Common myeloid progenitor, CD34-positive (primary cell): ENCODE measurements at regions not wholly inside any gene's neighbourhood (a gene's known extent, or its start where the extent isn't known, plus 50 kb on each side); places are given as distances from the start of the nearest gene placed in this dataset.
A peak's percentile ranks its signal among the peaks of the same experiment; 100 is the strongest.
"Not testable (repeated sequence)": the region's sequence is repeated elsewhere in the genome, so short reads cannot be mapped to it uniquely, and the experiment has no call there.

ENCODE experiments used
- CTCF ChIA-PET: fragments of 350-600 bp; sonication (Branson Sonifier 250); formaldehyde crosslinking; loops from one replicate; lab custom pipeline; 2021; ENCODE audit warnings: antibody characterized with exemption; lab: Charles Lee
- POLR2A ChIA-PET: fragments of 350-600 bp; sonication (Branson Sonifier 250); formaldehyde crosslinking; loops from one replicate; lab custom pipeline; 2021; ENCODE audit warnings: antibody characterized with exemption; lab: Charles Lee
- DNase-seq, 3 donors: peaks; one replicate each; pipeline versions ENCODE4 v3.0.0 to v3.0.0-alpha.2; 2013
- H3K27ac ChIP-seq, 2 experiments: 1 replicate in 1 of 2; 2 replicates in 1 of 2; pipeline ENCODE4 v1.7.0; 2013; ENCODE audit warnings: inconsistent platforms in 2 of 2, low read length in 2 of 2, mild to moderate bottlenecking in 2 of 2, low read depth in 1 of 2, moderate library complexity in 1 of 2; ENCODE audit not compliant: severe bottlenecking in 2 of 2, insufficient read depth in 1 of 2, poor library complexity in 1 of 2
- H3K27me3 ChIP-seq, 5 experiments: replicated peaks in 2 of 5; 1 replicate in 3 of 5; 2 replicates in 2 of 5; pipeline versions ENCODE4 v1.6.1 to v1.7.0; 2013; ENCODE audit warnings: low read length in 4 of 5, mild to moderate bottlenecking in 2 of 5, moderate library complexity in 2 of 5, inconsistent platforms in 1 of 5; ENCODE audit not compliant: insufficient read depth in 5 of 5, control insufficient read depth in 4 of 5
- H3K36me3 ChIP-seq, 4 experiments: 1 replicate in 2 of 4; 2 replicates in 2 of 4; pipeline versions ENCODE4 v1.6.1 to v1.7.0; 2013; ENCODE audit warnings: low read length in 3 of 4, control low read depth in 1 of 4, mild to moderate bottlenecking in 1 of 4; ENCODE audit not compliant: control insufficient read depth in 4 of 4, insufficient read depth in 4 of 4
- H3K4me1 ChIP-seq, 4 experiments: 1 replicate in 3 of 4; 2 replicates in 1 of 4; pipeline versions ENCODE4 v1.6.1 to v1.7.1; 2013; ENCODE audit warnings: low read length in 3 of 4, mild to moderate bottlenecking in 3 of 4, control low read depth in 1 of 4, inconsistent platforms in 1 of 4, moderate library complexity in 1 of 4; ENCODE audit not compliant: control insufficient read depth in 4 of 4, insufficient read depth in 4 of 4; ENCODE audit errors: control extremely low read depth in 1 of 4
- H3K4me3 ChIP-seq, 7 experiments: 1 replicate in 4 of 7; 2 replicates in 3 of 7; pipeline versions ENCODE4 v1.5.1 to v1.7.0; 2013; ENCODE audit warnings: mild to moderate bottlenecking in 7 of 7, low read length in 6 of 7, moderate library complexity in 6 of 7, inconsistent platforms in 2 of 7, low read depth in 2 of 7, control low read depth in 1 of 7; ENCODE audit not compliant: insufficient read depth in 4 of 7, control insufficient read depth in 1 of 7; ENCODE audit errors: extremely low read depth in 1 of 7
- H3K9me3 ChIP-seq, 5 experiments: 1 replicate in 4 of 5; 2 replicates in 1 of 5; pipeline versions ENCODE4 v1.6.1 to v1.7.1; 2013; ENCODE audit warnings: low read length in 4 of 5, mild to moderate bottlenecking in 2 of 5, inconsistent platforms in 1 of 5, low read depth in 1 of 5, moderate library complexity in 1 of 5; ENCODE audit not compliant: control insufficient read depth in 4 of 5, insufficient read depth in 2 of 5; ENCODE audit errors: control extremely low read depth in 1 of 5
- WGBS: methylation state at CpG from one replicate; pipeline ENCODE4 v1.1.5; 2013; ENCODE audit not compliant: insufficient coverage; 5-methylcytosine and 5-hydroxymethylcytosine counted together

- 80% methylated on average over 1 of the region's 2 CpGs for WGBS
Observed at GRCh38 chr3:178131801-178132200, 404.4 kb upstream of the KCNMB2 start.

DNA sequence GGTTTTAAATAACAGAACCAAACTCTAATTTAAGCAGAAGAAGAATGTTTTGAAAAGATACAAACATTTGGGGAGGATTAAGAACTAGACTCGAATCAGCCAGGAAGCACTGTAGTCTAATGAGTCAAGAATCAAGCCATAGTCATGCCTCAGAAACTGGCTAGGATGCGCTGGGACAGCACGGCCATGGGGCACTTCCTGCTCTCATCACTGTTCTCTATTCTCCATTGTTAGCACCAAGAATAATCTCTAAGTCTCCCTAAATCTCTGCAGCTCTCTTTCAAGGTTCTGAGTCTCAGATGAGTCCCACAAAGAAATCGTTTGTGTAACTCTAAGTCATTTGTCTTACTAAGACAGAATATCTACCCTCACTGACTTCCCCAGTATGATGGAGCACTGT is 399.0 kb upstream of the KCNMB2 start:
- ChIA-PET POLR2A (no interaction called here), CTCF (interaction anchor here (0.6 kb wide), 1 partner anchor 1158 kb away, joined by 3 read pairs; no protein-coding TSS in a partner anchor)
- H3K4me3 ChIP-seq, result no peak overlapping the region
- H3K4me1 ChIP-seq, result no peaks in the 10 kb centered on the region
- no peaks in the 10 kb centered on the region for H3K36me3 ChIP-seq
- no peaks in the 10 kb centered on the region for H3K9me3 ChIP-seq
- 94% methylated on average over 4 of the region's 4 CpGs for WGBS
- H3K27me3 ChIP-seq, result no peaks in the 10 kb centered on the region
- no peak overlapping the region for H3K27ac ChIP-seq
- DNase-seq, result no peak

More at GRCh38 chr3:178131801-178132200, 404.4 kb upstream of the KCNMB2 start:
- peaks cover 0 to 3% (median 0%) of the 10 kb centered on the region in 5 experiments for H3K9me3 ChIP-seq
- H3K4me1 ChIP-seq, result no peaks in the 10 kb centered on the region
- no peak for DNase-seq
- no peaks in the 10 kb centered on the region for H3K27me3 ChIP-seq
- H3K27ac ChIP-seq, result no peak overlapping the region
- ChIA-PET CTCF (interaction anchor here (0.8 kb wide), 1 partner anchor 28 kb away, joined by 3 read pairs; no protein-coding TSS in a partner anchor), POLR2A (no interaction called here)
- H3K4me3 ChIP-seq, result no peak overlapping the region
- H3K36me3 ChIP-seq, result no peaks in the 10 kb centered on the region

DNA sequence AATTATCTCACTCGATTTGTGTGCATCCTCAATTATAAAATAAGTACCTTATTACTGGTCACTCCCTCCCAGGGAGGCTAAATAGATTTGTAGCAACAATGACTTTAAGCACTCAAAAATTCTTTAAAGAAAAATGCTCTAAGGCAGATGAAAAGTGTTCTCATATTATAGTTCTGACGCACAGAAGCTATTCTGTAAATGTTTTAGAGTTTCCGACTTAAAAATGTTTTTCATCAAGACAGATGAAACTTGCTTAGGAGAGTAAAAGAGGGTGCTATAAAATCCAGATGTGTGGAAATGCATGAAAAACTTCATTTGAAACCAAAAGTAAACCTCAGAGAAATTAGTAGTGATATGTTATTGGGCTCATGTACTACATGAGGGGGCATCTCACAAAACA is 398.4 kb upstream of the KCNMB2 start:
- H3K4me3 ChIP-seq, result no peak overlapping the region
- H3K36me3 ChIP-seq, result no peaks in the 10 kb centered on the region
- no peaks in the 10 kb centered on the region for H3K9me3 ChIP-seq
- DNase-seq, result no peak
- no peaks in the 10 kb centered on the region for H3K4me1 ChIP-seq
- WGBS, result 92% methylated on average over 2 of the region's 3 CpGs
- no peaks in the 10 kb centered on the region for H3K27me3 ChIP-seq
- no peak overlapping the region for H3K27ac ChIP-seq
- POLR2A ChIA-PET, result no interaction called here
- CTCF ChIA-PET, result no interaction called here

- POLR2A ChIA-PET, result no interaction called here
- H3K27ac ChIP-seq, result no peak overlapping the region
- CTCF ChIA-PET, result interaction anchor here (1.3 kb wide), 1 partner anchor 54 kb away, joined by 4 read pairs; no protein-coding TSS in a partner anchor
- H3K4me1 ChIP-seq, result no peaks in the 10 kb centered on the region
- H3K36me3 ChIP-seq, result no peaks in the 10 kb centered on the region
- H3K27me3 ChIP-seq, result no peaks in the 10 kb centered on the region
- DNase-seq, result no peak
- no peak overlapping the region for H3K4me3 ChIP-seq
- no peaks in the 10 kb centered on the region for H3K9me3 ChIP-seq
Observed at GRCh38 chr3:178139116-178139515, 397.1 kb upstream of the KCNMB2 start.

GRCh38 chr3:178140531-178141304 is 395.5 kb upstream of the KCNMB2 start:
- no peaks in the 10 kb centered on the region for H3K4me1 ChIP-seq
- no peak overlapping the region for H3K4me3 ChIP-seq
- no peaks in the 10 kb centered on the region for H3K27me3 ChIP-seq
- no peaks in the 10 kb centered on the region for H3K9me3 ChIP-seq
- ChIA-PET POLR2A (no interaction called here), CTCF (no interaction called here)
- WGBS, result no CpG with 5 or more reads among the region's 4 CpGs
- H3K36me3 ChIP-seq, result no peaks in the 10 kb centered on the region
- H3K27ac ChIP-seq, result no peak overlapping the region
- DNase-seq, result no peak

DNA sequence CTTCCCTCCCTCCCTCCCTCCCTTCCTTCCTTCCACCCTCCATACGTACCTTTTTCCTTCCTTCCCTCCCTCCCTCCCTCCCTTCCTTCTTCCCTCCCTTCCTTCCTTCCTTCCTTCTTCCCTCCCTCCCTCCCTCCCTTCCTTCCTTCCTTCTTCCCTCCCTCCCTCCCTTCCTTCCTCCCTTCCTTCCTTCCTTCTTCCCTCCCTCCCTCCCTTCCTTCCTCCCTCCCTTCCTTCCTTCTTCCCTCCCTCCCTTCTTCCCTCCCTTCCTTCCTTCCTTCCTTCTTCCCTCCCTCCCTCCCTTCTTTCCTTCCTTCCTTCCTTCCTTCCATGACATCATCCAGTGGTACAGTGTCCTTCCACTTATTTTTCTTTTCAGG is 394.9 kb upstream of the KCNMB2 start:
- H3K27me3 ChIP-seq, H3K36me3 ChIP-seq, DNase-seq, H3K4me3 ChIP-seq, CTCF ChIA-PET, H3K27ac ChIP-seq, H3K4me1 ChIP-seq, H3K9me3 ChIP-seq, POLR2A ChIA-PET: not testable (repeated sequence)
- WGBS, result no CpG with 5 or more reads among the region's 1 CpG

DNA sequence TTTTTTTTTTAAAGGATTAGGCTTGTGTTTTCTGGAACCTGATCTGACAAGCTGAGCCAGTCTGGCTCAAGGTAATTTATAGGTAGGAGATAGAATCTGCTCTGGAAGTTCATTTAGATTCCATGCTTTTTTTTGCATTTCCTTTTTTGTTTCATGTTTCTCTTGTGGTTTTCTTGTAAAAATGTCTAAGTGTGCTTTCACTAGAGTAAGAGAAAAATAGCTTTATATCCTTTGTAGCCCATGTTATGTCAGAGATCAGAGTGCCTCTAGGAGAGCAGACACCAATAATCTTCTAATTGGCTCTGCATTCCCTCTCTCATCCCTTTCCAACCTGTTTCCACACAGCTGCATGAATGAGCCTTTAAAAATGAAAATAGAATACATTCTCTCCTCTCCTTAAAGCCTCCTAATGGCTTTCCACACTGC is 389.8 kb upstream of the KCNMB2 start:
- no peaks in the 10 kb centered on the region for H3K27me3 ChIP-seq
- CTCF ChIA-PET, result no interaction called here
- H3K27ac ChIP-seq, result no peak overlapping the region

More for the DNA sequence above, 389.8 kb upstream of the KCNMB2 start:
- peak in 1 of 3 donors; percentile 11 for DNase-seq
- H3K4me3 ChIP-seq, result no peak overlapping the region
- POLR2A ChIA-PET, result no interaction called here
- no peaks in the 10 kb centered on the region for H3K9me3 ChIP-seq
- H3K4me1 ChIP-seq, result peaks cover 0 to 7% (median 3%) of the 10 kb centered on the region in 4 experiments
- H3K36me3 ChIP-seq, result no peaks in the 10 kb centered on the region
